ENCODE measurements at regions not wholly inside any gene's neighbourhood (a gene's known extent, or its start where the extent isn't known, plus 50 kb on each side); places are given as distances from the start of the nearest gene placed in this dataset.

GRCh38 chr21:26686278-26686677 lies 113.2 kb upstream of the CYYR1 start:
- TF ChIP-seq, protein P1, sequence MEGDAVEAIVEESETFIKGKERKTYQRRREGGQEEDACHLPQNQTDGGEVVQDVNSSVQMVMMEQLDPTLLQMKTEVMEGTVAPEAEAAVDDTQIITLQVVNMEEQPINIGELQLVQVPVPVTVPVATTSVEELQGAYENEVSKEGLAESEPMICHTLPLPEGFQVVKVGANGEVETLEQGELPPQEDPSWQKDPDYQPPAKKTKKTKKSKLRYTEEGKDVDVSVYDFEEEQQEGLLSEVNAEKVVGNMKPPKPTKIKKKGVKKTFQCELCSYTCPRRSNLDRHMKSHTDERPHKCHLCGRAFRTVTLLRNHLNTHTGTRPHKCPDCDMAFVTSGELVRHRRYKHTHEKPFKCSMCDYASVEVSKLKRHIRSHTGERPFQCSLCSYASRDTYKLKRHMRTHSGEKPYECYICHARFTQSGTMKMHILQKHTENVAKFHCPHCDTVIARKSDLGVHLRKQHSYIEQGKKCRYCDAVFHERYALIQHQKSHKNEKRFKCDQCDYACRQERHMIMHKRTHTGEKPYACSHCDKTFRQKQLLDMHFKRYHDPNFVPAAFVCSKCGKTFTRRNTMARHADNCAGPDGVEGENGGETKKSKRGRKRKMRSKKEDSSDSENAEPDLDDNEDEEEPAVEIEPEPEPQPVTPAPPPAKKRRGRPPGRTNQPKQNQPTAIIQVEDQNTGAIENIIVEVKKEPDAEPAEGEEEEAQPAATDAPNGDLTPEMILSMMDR (IDR thresholded peaks at IDR 0.05) = no peak
- no peak for TF ChIP-seq POLR2A (IDR thresholded peaks at IDR 0.05)
- no peak for TF ChIP-seq EP300 (IDR thresholded peaks at IDR 0.05)
- TF ChIP-seq POLR2AphosphoS5 (IDR thresholded peaks at IDR 0.05) = no peak

Data from stomach (tissue), 4 donors.